ENCODE measurements at regions not wholly inside any gene's neighbourhood (a gene's known extent, or its start where the extent isn't known, plus 50 kb on each side); places are given as distances from the start of the nearest gene placed in this dataset.

- no peaks in the 10 kb centered on the region for H3K4me1 ChIP-seq (ENCODE audit: insufficient read depth)
- H3K4me2 ChIP-seq, result no peak overlapping the region
- no peak overlapping the region for H3K4me3 ChIP-seq
- no peaks in the 10 kb centered on the region for H3K27me3 ChIP-seq
- no peak overlapping the region for H3K27ac ChIP-seq
- H3K79me2 ChIP-seq, result no peaks in the 10 kb centered on the region
- H4K20me1 ChIP-seq (ENCODE audit: insufficient read depth, poor library complexity, severe bottlenecking), result no peaks in the 10 kb centered on the region
- H3K9me3 ChIP-seq (ENCODE audit: low read depth), result no peaks in the 10 kb centered on the region
- TF ChIP-seq CTCF (IDR thresholded peaks at IDR 0.05; ENCODE audit: poor library complexity) (no peak), EZH2phosphoT487 (IDR thresholded peaks at IDR 0.05; ENCODE audit: low read depth, severe bottlenecking, unreplicated experiment) (no peak)
- H3K36me3 ChIP-seq (replicated peaks; ENCODE audit: insufficient read depth, low read depth), result no peaks in the 10 kb centered on the region
- H3K9me2 ChIP-seq (replicated peaks; ENCODE audit: insufficient read depth), result no peaks in the 10 kb centered on the region
- no peak for DNase-seq (ENCODE audit: low spot score)
- WGBS (ENCODE audit: low lambda C conversion rate, missing lambda C conversion rate), result 96% methylated on average over 4 of the region's 4 CpGs
- H2AFZ ChIP-seq, result no peak overlapping the region
Observed at GRCh38 chr3:171984883-171985282, 54.5 kb upstream of the FNDC3B start.

- H3K36me3 ChIP-seq (replicated peaks; ENCODE audit: insufficient read depth, low read depth), result no peaks in the 10 kb centered on the region
- no peaks in the 10 kb centered on the region for H3K9me3 ChIP-seq (ENCODE audit: low read depth)
- no peaks in the 10 kb centered on the region for H3K79me2 ChIP-seq
- H2AFZ ChIP-seq, result no peak overlapping the region
- no peaks in the 10 kb centered on the region for H4K20me1 ChIP-seq (ENCODE audit: insufficient read depth, poor library complexity, severe bottlenecking)
- H3K4me1 ChIP-seq (ENCODE audit: insufficient read depth), result no peaks in the 10 kb centered on the region
- H3K27ac ChIP-seq, result no peak overlapping the region
- no peak overlapping the region for H3K4me3 ChIP-seq
- TF ChIP-seq EZH2 (IDR thresholded peaks at IDR 0.05; ENCODE audit: borderline replicate concordance) (no peak), CTCF (IDR thresholded peaks at IDR 0.05; ENCODE audit: poor library complexity) (no peak), EZH2phosphoT487 (IDR thresholded peaks at IDR 0.05; ENCODE audit: low read depth, severe bottlenecking, unreplicated experiment) (no peak)
- H3K9me2 ChIP-seq (replicated peaks; ENCODE audit: insufficient read depth), result no peaks in the 10 kb centered on the region
- WGBS (ENCODE audit: low lambda C conversion rate, missing lambda C conversion rate), result 83% methylated on average over 3 of the region's 3 CpGs
- no peak overlapping the region for H3K4me2 ChIP-seq
- H3K27me3 ChIP-seq, result no peaks in the 10 kb centered on the region
- DNase-seq (ENCODE audit: low spot score), result no peak
Observed at GRCh38 chr3:171986176-171986575, 53.2 kb upstream of the FNDC3B start.

- Histone ChIP-seq H3K36me3 (replicated peaks; ENCODE audit: insufficient read depth, low read depth) (no peaks in the 10 kb centered on the region), H3K4me1 (ENCODE audit: insufficient read depth) (no peaks in the 10 kb centered on the region), H3K4me3 (no peak overlapping the region), H3K4me2 (no peak overlapping the region), H3K79me2 (no peaks in the 10 kb centered on the region), H2AFZ (no peak overlapping the region), H3K9me2 (replicated peaks; ENCODE audit: insufficient read depth) (no peaks in the 10 kb centered on the region), H3K9me3 (ENCODE audit: low read depth) (no peaks in the 10 kb centered on the region), H4K20me1 (ENCODE audit: insufficient read depth, poor library complexity, severe bottlenecking) (no peaks in the 10 kb centered on the region), H3K27me3 (no peaks in the 10 kb centered on the region), H3K27ac (no peak overlapping the region)
- WGBS (ENCODE audit: low lambda C conversion rate, missing lambda C conversion rate), result 93% methylated on average over 3 of the region's 3 CpGs
- DNase-seq (ENCODE audit: low spot score), result no peak
- TF ChIP-seq EZH2phosphoT487 (IDR thresholded peaks at IDR 0.05; ENCODE audit: low read depth, severe bottlenecking, unreplicated experiment) (no peak), EZH2 (IDR thresholded peaks at IDR 0.05; ENCODE audit: borderline replicate concordance) (no peak), CTCF (IDR thresholded peaks at IDR 0.05; ENCODE audit: poor library complexity) (no peak)
Observed at GRCh38 chr3:171986757-171987518, 52.4 kb upstream of the FNDC3B start.
